ENCODE measurements at regions not wholly inside any gene's neighbourhood (a gene's known extent, or its start where the extent isn't known, plus 50 kb on each side); places are given as distances from the start of the nearest gene placed in this dataset.

GRCh38 chr1:30277415-30277814 lies 446.0 kb downstream of the MATN1 start:
- Mint-ChIP-seq H3K4me3 (no peak overlapping the region), H3K4me1 (peaks cover 2% of the 10 kb centered on the region), H3K27ac (no peak overlapping the region), H3K9me3 (no peaks in the 10 kb centered on the region), H3K36me3 (ENCODE audit: low read depth) (no peaks in the 10 kb centered on the region), H3K27me3 (peaks cover 17% of the 10 kb centered on the region)
- intact Hi-C loops (cut with micrococcal nuclease) = no loop called here
- DNase-seq = no peak

- Mint-ChIP-seq H3K27ac (no peak overlapping the region), H3K27me3 (peaks cover 17% of the 10 kb centered on the region), H3K4me3 (no peak overlapping the region), H3K4me1 (no peaks in the 10 kb centered on the region), H3K36me3 (ENCODE audit: low read depth) (no peaks in the 10 kb centered on the region), H3K9me3 (no peaks in the 10 kb centered on the region)
- intact Hi-C loops (cut with micrococcal nuclease) = no loop called here
- DNase-seq = no peak
These were observed 447.2 kb downstream of the MATN1 start for GRCh38 chr1:30275926-30276764.

- no peak for DNase-seq
- intact Hi-C loops (cut with micrococcal nuclease) = no loop called here
- no peaks in the 10 kb centered on the region for H3K9me3 Mint-ChIP-seq
- no peak overlapping the region for H3K27ac Mint-ChIP-seq
- H3K27me3 Mint-ChIP-seq = peaks cover 13% of the 10 kb centered on the region
- no peaks in the 10 kb centered on the region for H3K36me3 Mint-ChIP-seq (ENCODE audit: low read depth)
- H3K4me1 Mint-ChIP-seq = no peaks in the 10 kb centered on the region
- no peak overlapping the region for H3K4me3 Mint-ChIP-seq
These were observed 448.3 kb downstream of the MATN1 start for GRCh38 chr1:30274976-30275621.

GRCh38 chr1:30274173-30274970 lies 449.0 kb downstream of the MATN1 start:
- Mint-ChIP-seq H3K27me3 (peaks cover 6% of the 10 kb centered on the region), H3K36me3 (ENCODE audit: low read depth) (no peaks in the 10 kb centered on the region), H3K4me3 (no peak overlapping the region), H3K27ac (no peak overlapping the region), H3K9me3 (no peaks in the 10 kb centered on the region), H3K4me1 (no peaks in the 10 kb centered on the region)
- no peak for DNase-seq
- intact Hi-C loops (cut with micrococcal nuclease) = no loop called here

GRCh38 chr1:30273456-30273855 lies 449.9 kb downstream of the MATN1 start:
- no peak overlapping the region for H3K27ac Mint-ChIP-seq
- intact Hi-C loops (cut with micrococcal nuclease) = no loop called here
- no peak overlapping the region for H3K4me3 Mint-ChIP-seq
- H3K4me1 Mint-ChIP-seq = no peaks in the 10 kb centered on the region
- no peaks in the 10 kb centered on the region for H3K9me3 Mint-ChIP-seq
- H3K27me3 Mint-ChIP-seq = peaks cover 2% of the 10 kb centered on the region
- no peaks in the 10 kb centered on the region for H3K36me3 Mint-ChIP-seq (ENCODE audit: low read depth)
- DNase-seq = no peak

GRCh38 chr1:30273021-30273325 lies 450.4 kb downstream of the MATN1 start:
- Mint-ChIP-seq H3K9me3 (no peaks in the 10 kb centered on the region), H3K27me3 (peaks cover 2% of the 10 kb centered on the region), H3K4me3 (no peak overlapping the region), H3K27ac (no peak overlapping the region), H3K36me3 (ENCODE audit: low read depth) (no peaks in the 10 kb centered on the region), H3K4me1 (no peaks in the 10 kb centered on the region)
- intact Hi-C loops (cut with micrococcal nuclease) = no loop called here
- DNase-seq = no peak

- no peak for DNase-seq
- intact Hi-C loops (cut with micrococcal nuclease) = no loop called here
- no peak overlapping the region for H3K4me3 Mint-ChIP-seq
- no peaks in the 10 kb centered on the region for H3K36me3 Mint-ChIP-seq (ENCODE audit: low read depth)
- H3K4me1 Mint-ChIP-seq = no peaks in the 10 kb centered on the region
- no peak overlapping the region for H3K27ac Mint-ChIP-seq
- H3K27me3 Mint-ChIP-seq = peaks cover 2% of the 10 kb centered on the region
- H3K9me3 Mint-ChIP-seq = no peaks in the 10 kb centered on the region
These were observed 450.9 kb downstream of the MATN1 start for GRCh38 chr1:30272277-30273020.

- intact Hi-C loops (cut with micrococcal nuclease) = no loop called here
- Mint-ChIP-seq H3K36me3 (ENCODE audit: low read depth) (no peaks in the 10 kb centered on the region), H3K27me3 (peaks cover 2% of the 10 kb centered on the region), H3K4me3 (no peak overlapping the region), H3K27ac (no peak overlapping the region), H3K9me3 (no peaks in the 10 kb centered on the region), H3K4me1 (no peaks in the 10 kb centered on the region)
- no peak for DNase-seq
These were observed 451.7 kb downstream of the MATN1 start for GRCh38 chr1:30271401-30272276.

- intact Hi-C loops (cut with micrococcal nuclease) = no loop called here
- H3K9me3 Mint-ChIP-seq = no peaks in the 10 kb centered on the region
- H3K4me3 Mint-ChIP-seq = no peak overlapping the region
- no peaks in the 10 kb centered on the region for H3K27me3 Mint-ChIP-seq
- H3K27ac Mint-ChIP-seq = no peak overlapping the region
- no peaks in the 10 kb centered on the region for H3K4me1 Mint-ChIP-seq
- no peaks in the 10 kb centered on the region for H3K36me3 Mint-ChIP-seq (ENCODE audit: low read depth)
- DNase-seq = no peak
These were observed 452.9 kb downstream of the MATN1 start for GRCh38 chr1:30270461-30270860.

- no peak overlapping the region for H3K4me3 Mint-ChIP-seq
- H3K4me1 Mint-ChIP-seq = no peaks in the 10 kb centered on the region
- H3K27me3 Mint-ChIP-seq = no peaks in the 10 kb centered on the region
- intact Hi-C loops (cut with micrococcal nuclease) = no loop called here
- H3K9me3 Mint-ChIP-seq = no peaks in the 10 kb centered on the region
- no peak overlapping the region for H3K27ac Mint-ChIP-seq
- H3K36me3 Mint-ChIP-seq (ENCODE audit: low read depth) = no peaks in the 10 kb centered on the region
- no peak for DNase-seq
These were observed 454.3 kb downstream of the MATN1 start for GRCh38 chr1:30268923-30269666.

- no peaks in the 10 kb centered on the region for H3K36me3 Mint-ChIP-seq (ENCODE audit: low read depth)
- no peaks in the 10 kb centered on the region for H3K27me3 Mint-ChIP-seq
- intact Hi-C loops (cut with micrococcal nuclease) = no loop called here
- DNase-seq = no peak
- no peaks in the 10 kb centered on the region for H3K4me1 Mint-ChIP-seq
- no peak overlapping the region for H3K4me3 Mint-ChIP-seq
- no peak overlapping the region for H3K27ac Mint-ChIP-seq
- H3K9me3 Mint-ChIP-seq = no peaks in the 10 kb centered on the region
These were observed 455.5 kb downstream of the MATN1 start for GRCh38 chr1:30267856-30268255.

GRCh38 chr1:30267046-30267445 lies 456.3 kb downstream of the MATN1 start:
- Mint-ChIP-seq H3K4me3 (no peak overlapping the region), H3K9me3 (no peaks in the 10 kb centered on the region), H3K36me3 (ENCODE audit: low read depth) (no peaks in the 10 kb centered on the region), H3K27me3 (no peaks in the 10 kb centered on the region), H3K27ac (no peak overlapping the region), H3K4me1 (no peaks in the 10 kb centered on the region)
- no peak for DNase-seq
- intact Hi-C loops (cut with micrococcal nuclease) = no loop called here

Data from activated CD4-positive, alpha-beta T cell treated with anti-CD3 and anti-CD28 coated beads, Interleukin-2, amount 10 ng/mL, durations not matched to agents 24 days and 14 days (primary cell).